ENCODE measurements at regions not wholly inside any gene's neighbourhood (a gene's known extent, or its start where the extent isn't known, plus 50 kb on each side); places are given as distances from the start of the nearest gene placed in this dataset.

DNA sequence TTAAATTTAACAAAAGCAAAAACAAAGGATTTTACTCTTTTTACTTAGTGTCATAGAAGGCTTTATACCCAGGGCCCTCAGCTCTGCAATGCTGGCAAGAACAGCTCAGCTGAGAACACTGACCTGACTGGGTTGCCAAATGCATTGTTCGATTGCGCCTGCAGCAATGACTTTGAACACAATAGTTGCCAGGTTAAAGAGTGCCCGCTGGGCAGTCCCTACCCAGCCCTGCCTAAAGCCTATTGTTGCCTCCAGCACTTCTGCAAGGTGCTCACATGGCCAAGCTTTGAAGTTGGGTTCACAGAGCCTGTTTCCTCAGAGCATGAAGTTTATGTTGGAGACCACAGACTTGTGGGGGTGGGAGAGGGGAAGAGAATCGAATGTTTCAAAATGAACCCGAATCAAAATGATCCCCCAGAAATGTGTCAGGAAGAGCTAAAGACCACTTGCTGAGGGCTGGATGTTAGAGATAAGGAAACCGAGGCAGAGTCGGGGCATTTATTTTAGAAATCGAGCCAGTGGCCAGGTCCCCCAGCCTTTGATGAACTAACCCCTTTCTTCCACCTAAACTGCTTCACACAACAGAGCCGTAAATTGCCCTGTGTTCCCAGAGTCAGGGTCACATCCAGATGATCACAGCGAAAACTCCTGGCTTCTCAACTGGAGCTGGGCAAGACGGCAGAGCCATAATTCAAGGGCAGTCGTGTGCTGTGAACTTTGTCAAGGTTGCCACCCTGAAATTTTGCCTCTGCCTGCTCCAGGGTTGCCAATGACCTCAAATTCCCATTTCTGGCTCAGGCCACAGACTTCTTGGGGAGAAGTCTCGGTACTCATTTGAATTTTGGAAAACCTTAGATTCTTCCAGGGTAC lies 55.0 kb downstream of the FOXA2 start:
- Histone ChIP-seq H3K4me3 (no peak overlapping the region), H3K27ac (no peak overlapping the region)
- DNase-seq (ENCODE audit: low spot score): no peak
- TF ChIP-seq CTCF (IDR thresholded peaks at IDR 0.05): no peak

GRCh38 chr20:22526512-22527012 lies 57.8 kb downstream of the FOXA2 start:
- DNase-seq (ENCODE audit: low spot score): no peak
- no peak for TF ChIP-seq CTCF (IDR thresholded peaks at IDR 0.05)
- H3K4me3 ChIP-seq: no peak overlapping the region
- no peak overlapping the region for H3K27ac ChIP-seq

DNA sequence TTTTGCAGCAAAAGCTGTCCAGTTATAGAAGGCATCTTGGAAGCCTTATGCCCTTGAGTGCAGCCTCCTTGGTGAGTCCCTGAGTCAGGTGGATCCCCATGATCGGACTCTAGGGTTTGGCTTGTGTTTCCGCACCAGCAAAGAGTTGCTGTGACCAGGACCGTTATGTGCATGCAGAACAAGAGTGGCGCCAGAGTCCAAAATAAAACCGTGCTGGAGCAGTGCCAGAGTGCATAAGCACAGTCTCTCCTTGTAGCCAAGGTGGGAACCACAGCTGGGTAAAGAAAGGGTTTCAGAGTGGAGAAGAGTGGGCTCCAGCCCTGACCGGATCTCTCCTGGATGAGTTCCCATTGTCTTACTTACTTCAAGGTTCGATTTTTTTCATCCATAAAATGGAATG lies 58.6 kb downstream of the FOXA2 start:
- no peak for DNase-seq (ENCODE audit: low spot score)
- Histone ChIP-seq H3K27ac (no peak overlapping the region), H3K4me3 (no peak overlapping the region)
- no peak for TF ChIP-seq CTCF (IDR thresholded peaks at IDR 0.05)

DNA sequence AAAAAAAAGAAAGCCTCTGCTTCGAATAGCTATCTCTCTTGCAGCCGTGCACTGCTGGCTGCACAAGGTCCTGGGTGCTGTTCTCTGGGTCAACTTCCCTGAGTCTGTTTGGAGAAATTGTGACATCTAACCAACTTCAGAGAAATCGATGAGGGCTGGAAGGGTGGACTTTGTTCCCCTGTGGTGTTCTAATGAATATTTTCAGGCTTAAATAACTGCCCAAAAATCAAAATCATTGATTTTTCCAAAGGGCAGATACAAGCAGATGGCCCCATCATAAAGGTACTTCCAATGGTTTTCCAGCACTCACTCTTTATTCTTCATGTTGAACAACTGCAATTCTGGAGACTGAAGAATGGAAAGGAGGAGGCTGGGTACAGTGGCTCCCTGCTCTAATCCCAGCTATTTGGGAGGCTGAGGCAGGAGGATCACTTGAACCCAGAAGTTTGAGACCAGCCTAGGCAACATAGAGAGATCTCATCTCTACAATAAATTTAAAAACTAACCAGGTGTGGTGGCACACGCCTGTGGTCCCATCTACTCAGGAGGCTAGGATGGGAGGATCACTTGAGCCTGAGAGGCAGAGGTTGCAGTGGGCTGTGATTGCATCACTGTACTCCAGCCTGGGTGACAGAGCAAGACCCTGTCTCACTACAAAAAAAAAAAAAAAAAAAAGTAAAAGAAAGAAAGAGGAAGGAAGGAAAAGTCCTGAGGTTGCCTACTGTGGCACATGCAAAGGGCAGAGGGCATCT lies 59.1 kb downstream of the FOXA2 start:
- Histone ChIP-seq H3K27ac (no peak overlapping the region), H3K4me3 (no peak overlapping the region)
- TF ChIP-seq CTCF (IDR thresholded peaks at IDR 0.05): no peak
- DNase-seq (ENCODE audit: low spot score): no peak

DNA sequence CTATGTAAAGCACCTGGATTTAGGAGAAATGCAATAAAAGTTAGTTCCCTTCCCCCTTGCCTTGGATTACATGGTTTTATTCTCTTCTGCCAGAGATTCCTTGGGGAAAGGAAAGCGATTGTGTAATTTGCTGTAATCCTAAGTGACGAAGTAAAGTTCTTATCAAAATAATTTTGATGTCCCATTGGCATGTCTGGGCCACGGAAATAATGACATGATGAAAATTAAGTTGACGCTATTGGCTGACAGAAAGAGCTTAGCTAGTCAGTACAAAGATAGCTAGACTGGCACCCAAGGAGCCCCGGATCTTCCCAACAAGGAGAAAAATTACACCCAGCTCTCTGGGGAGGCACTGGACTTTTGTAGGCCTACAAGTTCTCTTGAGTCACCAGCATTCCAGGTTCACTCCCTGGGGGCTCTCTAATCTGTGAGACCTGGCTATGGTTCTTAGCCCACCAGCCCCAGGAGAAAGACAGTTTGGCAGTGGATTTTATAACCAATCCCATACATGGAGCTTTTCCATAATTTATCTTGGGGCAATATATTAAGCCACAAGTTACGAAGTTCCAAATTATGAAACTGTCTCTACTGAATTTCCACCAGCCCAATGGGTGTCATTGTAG lies 59.9 kb downstream of the FOXA2 start:
- no peak overlapping the region for H3K27ac ChIP-seq
- DNase-seq (ENCODE audit: low spot score): peak; percentile 14
- no peak for TF ChIP-seq CTCF (IDR thresholded peaks at IDR 0.05)
- no peak overlapping the region for H3K4me3 ChIP-seq

DNA sequence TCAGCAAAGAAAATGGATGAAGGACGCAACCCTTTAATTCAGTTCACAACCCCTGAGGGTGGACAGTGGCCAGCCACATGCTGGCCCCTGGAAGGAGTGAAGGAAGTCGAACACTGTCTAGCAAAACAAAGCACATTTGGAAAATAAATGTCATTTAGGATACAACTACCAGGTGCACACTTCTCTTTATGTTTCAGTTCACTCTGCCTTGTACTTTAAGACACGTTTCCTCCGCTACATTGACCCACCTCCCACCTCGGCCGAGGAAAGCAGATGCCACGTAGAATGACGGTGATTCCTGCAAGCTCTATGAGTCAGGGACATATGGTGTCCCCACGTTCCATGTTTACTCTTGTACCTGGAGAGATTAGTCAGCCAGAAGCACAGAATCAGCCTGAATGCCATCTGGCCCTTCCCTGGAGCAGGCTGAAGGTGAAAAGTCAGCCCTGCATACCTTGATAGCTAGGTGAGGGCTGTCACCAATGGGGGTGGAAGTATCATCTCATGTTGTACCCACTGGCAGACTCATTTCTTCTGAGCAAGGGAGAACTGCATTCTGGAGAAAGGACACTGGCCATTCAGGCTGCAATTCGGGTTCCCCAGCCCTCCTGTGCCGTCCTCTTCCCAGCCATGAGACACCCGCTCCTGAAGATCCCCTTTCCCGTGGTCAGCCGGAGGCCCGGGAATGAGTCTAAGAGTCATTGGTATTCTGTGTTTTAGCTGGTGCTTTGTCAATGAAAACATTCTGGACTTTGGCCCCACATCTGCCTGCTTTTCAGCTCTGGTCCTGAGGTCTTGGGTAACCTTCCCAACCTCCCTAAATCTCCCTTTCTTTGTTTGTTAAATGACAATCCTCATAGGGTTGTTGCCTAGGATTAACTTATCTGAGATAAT lies 60.6 kb downstream of the FOXA2 start:
- no peak for DNase-seq (ENCODE audit: low spot score)
- TF ChIP-seq CTCF (IDR thresholded peaks at IDR 0.05): no peak
- no peak overlapping the region for H3K4me3 ChIP-seq
- H3K27ac ChIP-seq: no peak overlapping the region

Data from coronary artery (tissue), 2 donors.